NT2/D1 (cell line): ENCODE measurements at regions not wholly inside any gene's neighbourhood (a gene's known extent, or its start where the extent isn't known, plus 50 kb on each side); places are given as distances from the start of the nearest gene placed in this dataset.
"Not testable (repeated sequence)": the region's sequence is repeated elsewhere in the genome, so short reads cannot be mapped to it uniquely, and the experiment has no call there.

Experiments
- DNase-seq: peaks from one replicate; pipeline ENCODE4 v3.0.0-alpha.2; 2011; ENCODE audit warnings: low read depth, low spot score
- H3K27me3 ChIP-seq: 2 replicates; pipeline ENCODE4 v1.6.0; 2011; ENCODE audit warnings: mild to moderate bottlenecking; ENCODE audit not compliant: insufficient read length, insufficient read depth
- H3K36me3 ChIP-seq: 2 replicates; pipeline ENCODE4 v1.6.1; 2011; ENCODE audit warnings: mild to moderate bottlenecking, low read length, mixed read lengths; ENCODE audit not compliant: insufficient read depth, insufficient read length
- H3K4me1 ChIP-seq: 2 replicates; pipeline ENCODE4 v1.5.1; 2011; ENCODE audit not compliant: insufficient read depth, insufficient read length
- H3K4me3 ChIP-seq: 2 replicates; pipeline ENCODE4 v1.5.1; 2011; ENCODE audit warnings: low read depth; ENCODE audit not compliant: insufficient read length
- H3K9ac ChIP-seq: 2 replicates; pipeline ENCODE4 v1.6.0; 2011; ENCODE audit warnings: low read depth; ENCODE audit not compliant: insufficient read length
- H3K9me3 ChIP-seq: 2 replicates; pipeline ENCODE4 v1.5.1; 2011; ENCODE audit warnings: mild to moderate bottlenecking, low read length; ENCODE audit not compliant: insufficient read depth
- SUZ12 ChIP-seq: IDR thresholded peaks from 2 replicates; pipeline ENCODE4 v1.6.1; 2011; ENCODE audit not compliant: insufficient read length, insufficient read depth; ENCODE audit errors: extremely low read depth
- YY1 ChIP-seq: IDR thresholded peaks from 2 replicates; pipeline ENCODE4 v1.6.1; 2011; ENCODE audit not compliant: insufficient read length, insufficient read depth
- ZNF274 ChIP-seq: IDR thresholded peaks from 2 replicates; pipeline ENCODE4 v1.6.1; 2011; ENCODE audit warnings: mild to moderate bottlenecking, low read depth, low read length

- Histone ChIP-seq H3K4me3 (no peak overlapping the region), H3K27me3 (peaks cover 100% of the 10 kb centered on the region), H3K36me3 (no peaks in the 10 kb centered on the region), H3K4me1 (no peaks in the 10 kb centered on the region), H3K9ac (no peak overlapping the region), H3K9me3 (no peaks in the 10 kb centered on the region)
- no peak for TF ChIP-seq ZNF274
- no peak for TF ChIP-seq YY1
- no peak for DNase-seq
Observed at GRCh38 chr22:22369964-22370270, 125.3 kb downstream of the VPREB1 start.

- Histone ChIP-seq H3K36me3 (no peaks in the 10 kb centered on the region), H3K9ac (no peak overlapping the region), H3K9me3 (no peaks in the 10 kb centered on the region), H3K27me3 (peaks cover 100% of the 10 kb centered on the region), H3K4me3 (no peak overlapping the region), H3K4me1 (no peaks in the 10 kb centered on the region)
- TF ChIP-seq YY1: no peak
- TF ChIP-seq SUZ12: no peak
- no peak for TF ChIP-seq ZNF274
- no peak for DNase-seq
Observed at GRCh38 chr22:22371031-22371541, 126.5 kb downstream of the VPREB1 start.

GRCh38 chr22:22372086-22372485, 127.5 kb downstream of the VPREB1 start:
- Histone ChIP-seq H3K36me3 (no peaks in the 10 kb centered on the region), H3K4me3 (no peak overlapping the region), H3K9ac (no peak overlapping the region), H3K27me3 (peaks cover 100% of the 10 kb centered on the region), H3K9me3 (no peaks in the 10 kb centered on the region), H3K4me1 (no peaks in the 10 kb centered on the region)
- TF ChIP-seq YY1 (no peak), SUZ12 (no peak), ZNF274 (no peak)
- DNase-seq: no peak

- TF ChIP-seq SUZ12 (no peak), ZNF274 (no peak), YY1 (no peak)
- H3K4me1 ChIP-seq: no peaks in the 10 kb centered on the region
- H3K9ac ChIP-seq: no peak overlapping the region
- H3K4me3 ChIP-seq: no peak overlapping the region
- no peaks in the 10 kb centered on the region for H3K36me3 ChIP-seq
- no peak for DNase-seq
- peaks cover 100% of the 10 kb centered on the region for H3K27me3 ChIP-seq
- H3K9me3 ChIP-seq: no peaks in the 10 kb centered on the region
Observed at GRCh38 chr22:22374163-22374562, 129.6 kb downstream of the VPREB1 start.

GRCh38 chr22:22374579-22374978, 130.0 kb downstream of the VPREB1 start:
- TF ChIP-seq YY1 (no peak), SUZ12 (no peak), ZNF274 (no peak)
- no peak for DNase-seq
- H3K9ac ChIP-seq: no peak overlapping the region
- no peaks in the 10 kb centered on the region for H3K9me3 ChIP-seq
- H3K27me3 ChIP-seq: peaks cover 100% of the 10 kb centered on the region
- H3K4me1 ChIP-seq: no peaks in the 10 kb centered on the region
- no peaks in the 10 kb centered on the region for H3K36me3 ChIP-seq
- no peak overlapping the region for H3K4me3 ChIP-seq

- Histone ChIP-seq H3K9me3 (no peaks in the 10 kb centered on the region), H3K4me1 (no peaks in the 10 kb centered on the region), H3K9ac (no peak overlapping the region), H3K27me3 (peaks cover 100% of the 10 kb centered on the region), H3K4me3 (no peak overlapping the region), H3K36me3 (no peaks in the 10 kb centered on the region)
- no peak for DNase-seq
- TF ChIP-seq ZNF274: no peak
- TF ChIP-seq SUZ12: no peak
- TF ChIP-seq YY1: no peak
Observed at GRCh38 chr22:22375576-22376351, 131.2 kb downstream of the VPREB1 start.

- Histone ChIP-seq H3K36me3 (no peaks in the 10 kb centered on the region), H3K4me3 (no peak overlapping the region), H3K9ac (no peak overlapping the region), H3K27me3 (peaks cover 100% of the 10 kb centered on the region), H3K4me1 (no peaks in the 10 kb centered on the region), H3K9me3 (no peaks in the 10 kb centered on the region)
- no peak for DNase-seq
- TF ChIP-seq ZNF274: no peak
Observed at GRCh38 chr22:22376352-22376706, 131.7 kb downstream of the VPREB1 start.

- H3K9ac ChIP-seq, DNase-seq: not testable (repeated sequence)
Observed at GRCh38 chr22:22376884-22377283, 131.7 kb downstream of the ZNF280B start.

More at GRCh38 chr22:22376884-22377283, 131.7 kb downstream of the ZNF280B start:
- not testable (repeated sequence) for H3K4me3 ChIP-seq, H3K4me1 ChIP-seq, H3K9me3 ChIP-seq, H3K36me3 ChIP-seq
- H3K27me3 ChIP-seq: peaks cover 100% of the 10 kb centered on the region
